HCT116 (cell line): ENCODE measurements at regions not wholly inside any gene's neighbourhood (a gene's known extent, or its start where the extent isn't known, plus 50 kb on each side); places are given as distances from the start of the nearest gene placed in this dataset.
A peak's percentile ranks its signal among the peaks of the same experiment; 100 is the strongest.

Source experiments
- ATAC-seq: fragments of 200-7000 bp; cut with Tn5 transposase; 2 replicates; pipeline ENCODE4 v1.9.1; 2020; ENCODE audit warnings: mild to moderate bottlenecking, moderate library complexity
- BruUV-seq: library from RNA; stranded (reverse); fragments of 400-500 nt; replicated peaks from 2 replicates; lab custom pipeline; 2021; lab: Mats Ljungman, UMichigan
- CTCF ChIA-PET: fragments of 300-600 bp; sonication (Branson Sonifier 250); formaldehyde crosslinking; loops from one replicate; lab custom pipeline; 2021; ENCODE audit warnings: antibody characterized with exemption; lab: Charles Lee
- POLR2A ChIA-PET: fragments of 300-600, 350-600 bp; sonication (Branson Sonifier 250); formaldehyde crosslinking; loops from one replicate; lab custom pipeline; 2021; ENCODE audit warnings: antibody characterized with exemption; lab: Charles Lee
- RAD21 ChIA-PET, 2 experiments: fragments of 300-600 bp; sonication (Branson Sonifier 250); formaldehyde crosslinking; loops; one replicate each; lab custom pipeline; 2023; ENCODE audit warnings: low total read pairs in 2 of 2; ENCODE audit not compliant: uncharacterized antibody in 2 of 2, unreplicated experiment in 2 of 2, low non-redundant PET in 1 of 2; lab: Charles Lee
- DNase-seq: peaks from one replicate; pipeline ENCODE4 v3.0.0-alpha.2; 2010; ENCODE audit warnings: low read depth, low spot score
- H2AFZ ChIP-seq: fragments of 200-600 bp; shearing (Covaris generic), sonication (generic); 2 replicates; pipeline ENCODE4 v1.6.1; 2017; ENCODE audit warnings: low read depth, mixed run types, mixed read lengths, antibody characterized with exemption, low read length; ENCODE audit not compliant: poor library complexity, severe bottlenecking
- H3K27ac ChIP-seq: 2 replicates; pipeline ENCODE4 v1.5.1; 2012; ENCODE audit warnings: low read depth, low read length
- H3K27me3 ChIP-seq: fragments of 200-600 bp; sonication (generic); 2 replicates; pipeline ENCODE4 v1.6.1; 2016; ENCODE audit warnings: mixed run types, low read length, mixed read lengths; ENCODE audit not compliant: insufficient read depth
- H3K36me3 ChIP-seq, 2 experiments: fragments of 200-500 bp in 1 of 2; fragments of 200-600 bp in 1 of 2; sonication (Bioruptor generic) in 1 of 2; sonication (generic) in 1 of 2; 2 replicates each; pipeline versions ENCODE4 v1.5.1 to v1.6.1; 2014 to 2016; ENCODE audit warnings: low read length in 2 of 2, inconsistent platforms in 1 of 2, mixed read lengths in 1 of 2, mixed run types in 1 of 2; ENCODE audit not compliant: insufficient read depth in 2 of 2, control insufficient read depth in 1 of 2
- H3K4me1 ChIP-seq, 2 experiments: fragments of 200-600 bp in 1 of 2; sonication (generic) in 1 of 2; 2 replicates each; pipeline versions ENCODE4 v1.5.1 to v1.6.1; 2012 to 2017; ENCODE audit warnings: low read length in 2 of 2, inconsistent platforms in 1 of 2, mild to moderate bottlenecking in 1 of 2, mixed read lengths in 1 of 2, mixed run types in 1 of 2, moderate library complexity in 1 of 2; ENCODE audit not compliant: insufficient read depth in 2 of 2, control insufficient read depth in 1 of 2
- H3K4me2 ChIP-seq: fragments of 200-600 bp; sonication (generic); 2 replicates; pipeline ENCODE4 v1.6.1; 2017; ENCODE audit warnings: mixed run types, low read length, mixed read lengths
- H3K4me3 ChIP-seq, 2 experiments: fragments of 200-600 bp in 1 of 2; sonication (generic) in 1 of 2; replicated peaks in 1 of 2; 2 replicates each; pipeline ENCODE4 v1.5.1; 2011 to 2016; ENCODE audit warnings: low read length in 2 of 2, control low read depth in 1 of 2, low read depth in 1 of 2, mild to moderate bottlenecking in 1 of 2, mixed read lengths in 1 of 2, mixed run types in 1 of 2
- H3K79me2 ChIP-seq: fragments of 200-600 bp; sonication (generic); 2 replicates; pipeline ENCODE4 v1.6.1; 2017; ENCODE audit warnings: mild to moderate bottlenecking, mixed run types, low read length, moderate library complexity, mixed read lengths; ENCODE audit not compliant: insufficient read depth
- H3K9ac ChIP-seq: fragments of 200-600 bp; sonication (generic); 2 replicates; pipeline ENCODE4 v1.6.1; 2016; ENCODE audit warnings: low read length, mixed read lengths
- H3K9me2 ChIP-seq: fragments of 200-600 bp; sonication (generic), shearing (Covaris generic); 2 replicates; pipeline ENCODE4 v1.6.1; 2017; ENCODE audit warnings: mixed run types, mild to moderate bottlenecking, moderate library complexity; ENCODE audit not compliant: insufficient read depth
- H3K9me3 ChIP-seq, 2 experiments: fragments of 200-500 bp in 1 of 2; fragments of 200-600 bp in 1 of 2; sonication (Bioruptor generic) in 1 of 2; sonication (generic) in 1 of 2; 2 replicates each; pipeline ENCODE4 v1.6.1; 2014 to 2017; ENCODE audit warnings: low read length in 2 of 2, mixed read lengths in 2 of 2, inconsistent platforms in 1 of 2, low read depth in 1 of 2, mild to moderate bottlenecking in 1 of 2, mixed run types in 1 of 2, moderate library complexity in 1 of 2; ENCODE audit not compliant: control insufficient read depth in 1 of 2, insufficient read depth in 1 of 2
- H4K20me1 ChIP-seq: fragments of 200-600 bp; sonication (generic), shearing (Covaris generic); 2 replicates; pipeline ENCODE4 v1.6.1; 2017; ENCODE audit warnings: mixed run types, mild to moderate bottlenecking, moderate library complexity; ENCODE audit not compliant: insufficient read depth
- CBX3 ChIP-seq: IDR thresholded peaks from 2 replicates; pipeline ENCODE4 v1.6.1; 2012; ENCODE audit warnings: low read depth
- ELF1 ChIP-seq: IDR thresholded peaks from 2 replicates; pipeline ENCODE4 v1.6.1; 2012; ENCODE audit warnings: low read depth, borderline replicate concordance
- EZH2phosphoT487 ChIP-seq: fragments of 200-600 bp; IDR thresholded peaks from 2 replicates; pipeline ENCODE4 v1.6.1; 2018; ENCODE audit warnings: antibody characterized with exemption, borderline replicate concordance
- FOSL1 ChIP-seq: IDR thresholded peaks from 2 replicates; pipeline ENCODE4 v1.6.1; 2012; ENCODE audit warnings: low read depth
- JUND ChIP-seq: IDR thresholded peaks from 2 replicates; pipeline ENCODE4 v1.6.1; 2012
- POLR2A ChIP-seq: IDR thresholded peaks from 2 replicates; pipeline ENCODE4 v1.7.0; 2011; ENCODE audit warnings: borderline replicate concordance; ENCODE audit not compliant: insufficient read depth, insufficient read length; ENCODE audit errors: extremely low read depth
- RAD21 ChIP-seq: IDR thresholded peaks from 2 replicates; pipeline ENCODE4 v1.6.1; 2012; ENCODE audit warnings: low read depth, mild to moderate bottlenecking
- SIN3A ChIP-seq: IDR thresholded peaks from 2 replicates; pipeline ENCODE4 v1.6.1; 2012; ENCODE audit warnings: low read depth
- SRF ChIP-seq: IDR thresholded peaks from 2 replicates; pipeline ENCODE4 v1.6.1; 2012; ENCODE audit warnings: low read depth
- TCF7L2 ChIP-seq: IDR thresholded peaks from 2 replicates; pipeline ENCODE4 v1.7.0; 2011; ENCODE audit warnings: borderline replicate concordance, inconsistent platforms; ENCODE audit not compliant: insufficient read depth, insufficient read length; ENCODE audit errors: extremely low read depth
- ZFX ChIP-seq: fragments of 450-650 bp; IDR thresholded peaks from 2 replicates; pipeline ENCODE4 v1.6.1; 2017
- intact Hi-C: fragments of 100-400 bp; cut with micrococcal nuclease; formaldehyde crosslinking; loops from 2 replicates; pipeline ENCODE4 v1.10.0; 2022
- TF ChIP-seq, protein P1 (sequence below): IDR thresholded peaks from 2 replicates; pipeline ENCODE4 v1.6.1; 2012
- TF ChIP-seq, protein P2 (sequence below), 3 experiments: fragments of 200-600 bp in 1 of 3; sonication (generic) in 1 of 3; IDR thresholded peaks in 2 of 3; conservative IDR thresholded peaks in 1 of 3; 2 replicates each; pipeline ENCODE4 v1.5.1; 2012 to 2017; ENCODE audit warnings: low read depth in 2 of 3, low read length in 2 of 3, antibody characterized with exemption in 1 of 3, borderline replicate concordance in 1 of 3, control low read depth in 1 of 3, mild to moderate bottlenecking in 1 of 3, mixed read lengths in 1 of 3, mixed run types in 1 of 3, moderate library complexity in 1 of 3; ENCODE audit not compliant: insufficient read depth in 1 of 3

DNA sequence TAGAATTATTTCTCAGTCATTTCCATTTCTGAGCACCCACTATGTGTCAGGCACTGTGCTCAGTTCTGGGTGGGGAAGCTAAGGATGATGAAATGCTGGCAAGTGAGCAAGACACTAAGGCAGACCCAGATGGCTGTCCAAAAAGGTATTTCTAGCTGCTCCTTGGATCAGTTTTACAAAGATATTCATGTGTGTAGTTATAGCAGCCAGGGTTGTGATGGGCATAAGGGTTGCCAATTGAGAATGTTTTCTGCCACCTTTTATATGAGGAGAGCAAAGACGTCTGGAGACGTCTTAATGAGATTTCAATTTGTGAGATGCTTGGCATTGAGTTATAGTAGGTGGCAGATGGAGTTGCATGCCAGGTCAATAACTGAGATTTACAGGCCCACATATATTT is 197.1 kb upstream of the RASGRP1 start:
- no peak for DNase-seq
- intact Hi-C loops: no loop called here
- Histone ChIP-seq H3K9me2 (no peaks in the 10 kb centered on the region), H2AFZ (no peak overlapping the region), H3K9me3 (no peaks in the 10 kb centered on the region), H3K27ac (no peak overlapping the region), H4K20me1 (no peaks in the 10 kb centered on the region), H3K4me1 (no peaks in the 10 kb centered on the region), H3K4me2 (no peak overlapping the region), H3K9ac (no peak overlapping the region), H3K79me2 (no peaks in the 10 kb centered on the region), H3K27me3 (peaks cover 16% of the 10 kb centered on the region), H3K4me3 (no peak overlapping the region), H3K36me3 (no peaks in the 10 kb centered on the region)
- ChIA-PET POLR2A (no interaction called here), RAD21 (no interaction called here), CTCF (no interaction called here)
- TF ChIP-seq CBX3 (no peak), ZFX (no peak), ELF1 (no peak), JUND (no peak), SRF (no peak), FOSL1 (no peak), POLR2A (no peak), TCF7L2 (no peak), SIN3A (no peak), EZH2phosphoT487 (no peak), RAD21 (no peak)
- TF ChIP-seq, protein P1, sequence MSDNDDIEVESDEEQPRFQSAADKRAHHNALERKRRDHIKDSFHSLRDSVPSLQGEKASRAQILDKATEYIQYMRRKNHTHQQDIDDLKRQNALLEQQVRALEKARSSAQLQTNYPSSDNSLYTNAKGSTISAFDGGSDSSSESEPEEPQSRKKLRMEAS: no peak
- no TSS peak for BruUV-seq
- ATAC-seq: no peak

DNA sequence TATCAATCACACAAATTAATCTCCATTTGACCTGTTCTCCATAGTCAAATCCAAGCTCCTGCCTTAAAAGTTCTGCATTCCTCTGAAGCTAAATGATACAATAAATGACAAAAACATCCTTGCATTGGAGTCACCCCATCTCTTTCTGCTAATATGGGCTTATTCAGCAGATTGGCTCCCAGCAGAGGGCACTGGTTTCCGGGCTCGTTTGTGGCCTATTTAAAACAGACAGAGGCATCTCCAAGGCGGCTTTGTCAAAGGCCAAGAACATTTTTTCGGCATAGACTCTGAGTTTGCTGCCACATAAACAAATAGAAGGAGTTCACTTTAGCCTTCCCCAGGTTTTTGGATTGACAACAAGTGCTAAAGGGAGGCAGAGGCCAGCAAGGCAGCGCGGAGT is 204.4 kb upstream of the RASGRP1 start:
- no peak for DNase-seq
- RAD21 ChIA-PET: no interaction called here
- Histone ChIP-seq H3K79me2 (no peaks in the 10 kb centered on the region), H3K9me3 (no peaks in the 10 kb centered on the region), H3K4me3 (no peak overlapping the region), H3K36me3 (no peaks in the 10 kb centered on the region)
- ATAC-seq: peak; percentile 78
- TF ChIP-seq FOSL1 (no peak), POLR2A (no peak), RAD21 (0 out of 2 replicates have a peak, but pooled peaks have one; percentile 9), CBX3 (no peak)
- TF ChIP-seq, protein P2, sequence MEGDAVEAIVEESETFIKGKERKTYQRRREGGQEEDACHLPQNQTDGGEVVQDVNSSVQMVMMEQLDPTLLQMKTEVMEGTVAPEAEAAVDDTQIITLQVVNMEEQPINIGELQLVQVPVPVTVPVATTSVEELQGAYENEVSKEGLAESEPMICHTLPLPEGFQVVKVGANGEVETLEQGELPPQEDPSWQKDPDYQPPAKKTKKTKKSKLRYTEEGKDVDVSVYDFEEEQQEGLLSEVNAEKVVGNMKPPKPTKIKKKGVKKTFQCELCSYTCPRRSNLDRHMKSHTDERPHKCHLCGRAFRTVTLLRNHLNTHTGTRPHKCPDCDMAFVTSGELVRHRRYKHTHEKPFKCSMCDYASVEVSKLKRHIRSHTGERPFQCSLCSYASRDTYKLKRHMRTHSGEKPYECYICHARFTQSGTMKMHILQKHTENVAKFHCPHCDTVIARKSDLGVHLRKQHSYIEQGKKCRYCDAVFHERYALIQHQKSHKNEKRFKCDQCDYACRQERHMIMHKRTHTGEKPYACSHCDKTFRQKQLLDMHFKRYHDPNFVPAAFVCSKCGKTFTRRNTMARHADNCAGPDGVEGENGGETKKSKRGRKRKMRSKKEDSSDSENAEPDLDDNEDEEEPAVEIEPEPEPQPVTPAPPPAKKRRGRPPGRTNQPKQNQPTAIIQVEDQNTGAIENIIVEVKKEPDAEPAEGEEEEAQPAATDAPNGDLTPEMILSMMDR (IDR thresholded peaks at IDR 0.05 in 2 of 3, conservative IDR thresholded peaks at IDR 0.05 in 1 of 3; ENCODE audit: borderline replicate concordance in 1 of 3, insufficient read depth in 1 of 3, low read depth in 2 of 3, low read length in 2 of 3): peak in 2 of 3 experiments; percentile 39 to 43; a peak in 4 of 6 replicates
- TF ChIP-seq, all 23 proteins: peak for 2
- no peak overlapping the region for H2AFZ ChIP-seq
- intact Hi-C loops: no loop called here
- no peak overlapping the region for H3K27ac ChIP-seq
- ChIA-PET CTCF (interaction anchor here (0.8 to 1.8 kb wide), 2 partner anchors 8 to 988 kb away, joined by 3 to 6 read pairs; no protein-coding TSS in a partner anchor), POLR2A (no interaction called here)
- no peaks in the 10 kb centered on the region; the same call in none of the 2 replicates for H3K27me3 ChIP-seq
- H3K9me2 ChIP-seq: no peaks in the 10 kb centered on the region
- no peaks in the 10 kb centered on the region for H3K4me1 ChIP-seq
- no peaks in the 10 kb centered on the region for H4K20me1 ChIP-seq
- no peak overlapping the region for H3K9ac ChIP-seq
- no peak overlapping the region for H3K4me2 ChIP-seq
- BruUV-seq: no TSS peak
